KG1 (cell line): ENCODE measurements at regions not wholly inside any gene's neighbourhood (a gene's known extent, or its start where the extent isn't known, plus 50 kb on each side); places are given as distances from the start of the nearest gene placed in this dataset.

Source experiments
- DNase-seq: peaks from one replicate; lab custom pipeline; 2025; lab: John Stamatoyannopoulos, UW

- no peak for DNase-seq
Measured at GRCh38 chr2:2641541-2642410, 310.7 kb upstream of the MYT1L start.

- DNase-seq: no peak
Measured at GRCh38 chr2:2640818-2641217, 309.7 kb upstream of the MYT1L start.

GRCh38 chr2:2640371-2640770 lies 309.3 kb upstream of the MYT1L start:
- no peak for DNase-seq

- no peak for DNase-seq
Measured at GRCh38 chr2:2639251-2640139, 308.4 kb upstream of the MYT1L start.

- DNase-seq: no peak
Measured at GRCh38 chr2:2638547-2639220, 307.6 kb upstream of the MYT1L start.

GRCh38 chr2:2636813-2637212 lies 305.7 kb upstream of the MYT1L start:
- no peak for DNase-seq

- DNase-seq: no peak
Measured at GRCh38 chr2:2635025-2635528, 304.0 kb upstream of the MYT1L start.

GRCh38 chr2:2633017-2633416 lies 301.9 kb upstream of the MYT1L start:
- no peak for DNase-seq

- DNase-seq: no peak
Measured at GRCh38 chr2:2623939-2624338, 292.9 kb upstream of the MYT1L start.

GRCh38 chr2:2621855-2622254 lies 290.8 kb upstream of the MYT1L start:
- DNase-seq: no peak

GRCh38 chr2:2620604-2621003 lies 289.5 kb upstream of the MYT1L start:
- no peak for DNase-seq

- no peak for DNase-seq
Measured at GRCh38 chr2:2619995-2620394, 288.9 kb upstream of the MYT1L start.

- no peak for DNase-seq
Measured at GRCh38 chr2:2614452-2614851, 283.4 kb upstream of the MYT1L start.

GRCh38 chr2:2613279-2614199 lies 282.5 kb upstream of the MYT1L start:
- DNase-seq: peak; percentile 65

GRCh38 chr2:2610751-2611150 lies 279.7 kb upstream of the MYT1L start:
- DNase-seq: no peak

- no peak for DNase-seq
Measured at GRCh38 chr2:2600366-2600765, 269.3 kb upstream of the MYT1L start.

- no peak for DNase-seq
Measured at GRCh38 chr2:2599441-2599840, 268.4 kb upstream of the MYT1L start.

- DNase-seq: no peak
Measured at GRCh38 chr2:2597712-2598111, 266.6 kb upstream of the MYT1L start.

- DNase-seq: no peak
Measured at GRCh38 chr2:2591542-2591940, 260.5 kb upstream of the MYT1L start.

- DNase-seq: no peak
Measured at GRCh38 chr2:2590841-2591541, 259.9 kb upstream of the MYT1L start.

GRCh38 chr2:2590141-2590540 lies 259.1 kb upstream of the MYT1L start:
- DNase-seq: no peak
